OCI-LY1 (cell line): ENCODE measurements at regions not wholly inside any gene's neighbourhood (a gene's known extent, or its start where the extent isn't known, plus 50 kb on each side); places are given as distances from the start of the nearest gene placed in this dataset.

Experiments
- CTCF ChIP-seq: fragments of 200-600 bp; sonication (generic), shearing (Covaris generic); IDR thresholded peaks from 2 replicates; pipeline ENCODE4 v1.5.1; 2017; ENCODE audit warnings: mild to moderate bottlenecking, antibody characterized with exemption, low read length, moderate library complexity, mixed read lengths
- EZH2 ChIP-seq: fragments of 200-600 bp; sonication (generic), shearing (Covaris generic); IDR thresholded peaks from 2 replicates; pipeline ENCODE4 v1.8.0; 2017; ENCODE audit warnings: borderline replicate concordance, mixed run types, mild to moderate bottlenecking, antibody characterized with exemption, low read length, moderate library complexity, mixed read lengths

DNA sequence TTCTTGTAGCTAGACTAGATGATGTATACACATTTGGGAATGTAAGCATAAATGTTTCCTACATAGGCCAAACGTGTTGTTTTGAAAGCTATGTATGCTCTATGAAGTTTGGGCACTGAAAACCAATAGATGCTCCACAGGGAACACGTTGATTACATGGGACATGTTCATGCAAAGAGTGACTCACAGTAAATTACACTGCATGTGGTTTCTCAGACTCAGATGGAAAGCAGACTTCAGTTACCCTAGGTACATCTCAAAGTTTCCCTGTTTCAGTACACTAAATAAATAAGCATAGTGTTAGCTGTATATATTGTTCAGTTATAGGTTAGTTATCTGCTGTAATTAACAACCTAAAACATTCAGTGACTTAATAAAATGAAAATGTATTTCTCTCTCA, 301.9 kb upstream of the RUNX1 start:
- TF ChIP-seq CTCF = no peak
- no peak for TF ChIP-seq EZH2
